ENCODE measurements at regions not wholly inside any gene's neighbourhood (a gene's known extent, or its start where the extent isn't known, plus 50 kb on each side); places are given as distances from the start of the nearest gene placed in this dataset.

DNA sequence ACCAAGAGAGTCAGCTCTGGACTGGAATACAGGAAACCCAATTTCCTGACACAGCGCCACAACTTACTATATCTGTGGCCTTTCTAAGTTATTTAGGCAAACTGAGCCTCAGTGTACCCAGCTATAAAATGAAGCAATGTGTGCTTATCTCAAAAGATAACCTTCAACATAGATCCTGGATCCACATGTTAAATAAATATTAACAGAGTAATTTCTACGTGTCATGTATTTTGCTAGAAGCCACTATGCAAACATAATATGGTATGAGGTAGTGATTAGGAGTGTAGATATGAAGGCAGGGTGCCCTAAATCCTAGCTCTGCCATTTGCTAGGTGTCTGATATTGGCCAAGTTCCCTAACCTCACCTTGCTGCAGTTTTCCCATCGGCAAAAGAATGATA lies 527.0 kb downstream of the RAB28 start:
- Histone ChIP-seq H2AFZ (ENCODE audit: low read depth, low read length) (no peak overlapping the region), H3K79me2 (ENCODE audit: low read length) (no peaks in the 10 kb centered on the region), H4K20me1 (ENCODE audit: insufficient read depth, low read length) (no peaks in the 10 kb centered on the region), H3K27ac (ENCODE audit: low read length) (no peak overlapping the region), H3K9ac (ENCODE audit: low read length) (no peak overlapping the region), H3K4me2 (ENCODE audit: low read length) (no peak overlapping the region), H3K4me1 (ENCODE audit: low read length) (no peaks in the 10 kb centered on the region), H3K36me3 (replicated peaks; ENCODE audit: low read depth, low read length) (no peaks in the 10 kb centered on the region), H3K4me3 (ENCODE audit: low read length) (no peak overlapping the region), H3K9me3 (ENCODE audit: insufficient read depth, low read length) (no peaks in the 10 kb centered on the region), H3K27me3 (ENCODE audit: low read depth, low read length) (no peaks in the 10 kb centered on the region)
- TF ChIP-seq, protein P1, sequence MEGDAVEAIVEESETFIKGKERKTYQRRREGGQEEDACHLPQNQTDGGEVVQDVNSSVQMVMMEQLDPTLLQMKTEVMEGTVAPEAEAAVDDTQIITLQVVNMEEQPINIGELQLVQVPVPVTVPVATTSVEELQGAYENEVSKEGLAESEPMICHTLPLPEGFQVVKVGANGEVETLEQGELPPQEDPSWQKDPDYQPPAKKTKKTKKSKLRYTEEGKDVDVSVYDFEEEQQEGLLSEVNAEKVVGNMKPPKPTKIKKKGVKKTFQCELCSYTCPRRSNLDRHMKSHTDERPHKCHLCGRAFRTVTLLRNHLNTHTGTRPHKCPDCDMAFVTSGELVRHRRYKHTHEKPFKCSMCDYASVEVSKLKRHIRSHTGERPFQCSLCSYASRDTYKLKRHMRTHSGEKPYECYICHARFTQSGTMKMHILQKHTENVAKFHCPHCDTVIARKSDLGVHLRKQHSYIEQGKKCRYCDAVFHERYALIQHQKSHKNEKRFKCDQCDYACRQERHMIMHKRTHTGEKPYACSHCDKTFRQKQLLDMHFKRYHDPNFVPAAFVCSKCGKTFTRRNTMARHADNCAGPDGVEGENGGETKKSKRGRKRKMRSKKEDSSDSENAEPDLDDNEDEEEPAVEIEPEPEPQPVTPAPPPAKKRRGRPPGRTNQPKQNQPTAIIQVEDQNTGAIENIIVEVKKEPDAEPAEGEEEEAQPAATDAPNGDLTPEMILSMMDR (IDR thresholded peaks at IDR 0.05; ENCODE audit: low read depth, low read length) = no peak
- TF ChIP-seq EZH2phosphoT487 (IDR thresholded peaks at IDR 0.05; ENCODE audit: low read depth) = no peak

DNA sequence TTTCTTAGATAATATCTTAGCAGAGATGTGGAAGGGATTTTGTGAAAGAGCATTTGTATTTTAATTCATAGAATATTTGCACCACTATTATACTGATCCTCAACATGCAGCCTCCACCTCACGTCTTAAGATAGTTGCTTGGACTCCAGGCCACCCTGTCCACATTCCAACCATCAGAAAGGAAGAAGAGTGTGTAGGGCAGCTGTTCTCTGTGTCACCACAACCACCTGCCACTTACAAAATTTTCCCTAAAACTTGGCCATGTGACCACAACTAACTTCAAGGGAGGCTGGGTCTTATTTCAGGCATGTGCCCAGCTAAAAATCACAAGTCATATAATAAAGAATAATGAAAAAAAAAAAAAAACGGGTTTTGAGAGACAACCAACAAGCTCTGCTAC lies 528.1 kb downstream of the RAB28 start:
- Histone ChIP-seq H3K4me3 (ENCODE audit: low read length) (no peak overlapping the region), H3K27ac (ENCODE audit: low read length) (no peak overlapping the region), H4K20me1 (ENCODE audit: insufficient read depth, low read length) (no peaks in the 10 kb centered on the region), H3K36me3 (replicated peaks; ENCODE audit: low read depth, low read length) (no peaks in the 10 kb centered on the region), H3K27me3 (ENCODE audit: low read depth, low read length) (no peaks in the 10 kb centered on the region), H2AFZ (ENCODE audit: low read depth, low read length) (no peak overlapping the region), H3K9me3 (ENCODE audit: insufficient read depth, low read length) (no peaks in the 10 kb centered on the region), H3K4me1 (ENCODE audit: low read length) (no peaks in the 10 kb centered on the region), H3K4me2 (ENCODE audit: low read length) (no peak overlapping the region), H3K79me2 (ENCODE audit: low read length) (no peaks in the 10 kb centered on the region), H3K9ac (ENCODE audit: low read length) (no peak overlapping the region)
- TF ChIP-seq, protein P1 (IDR thresholded peaks at IDR 0.05; ENCODE audit: low read depth, low read length) = no peak
- TF ChIP-seq EZH2phosphoT487 (IDR thresholded peaks at IDR 0.05; ENCODE audit: low read depth) = no peak

DNA sequence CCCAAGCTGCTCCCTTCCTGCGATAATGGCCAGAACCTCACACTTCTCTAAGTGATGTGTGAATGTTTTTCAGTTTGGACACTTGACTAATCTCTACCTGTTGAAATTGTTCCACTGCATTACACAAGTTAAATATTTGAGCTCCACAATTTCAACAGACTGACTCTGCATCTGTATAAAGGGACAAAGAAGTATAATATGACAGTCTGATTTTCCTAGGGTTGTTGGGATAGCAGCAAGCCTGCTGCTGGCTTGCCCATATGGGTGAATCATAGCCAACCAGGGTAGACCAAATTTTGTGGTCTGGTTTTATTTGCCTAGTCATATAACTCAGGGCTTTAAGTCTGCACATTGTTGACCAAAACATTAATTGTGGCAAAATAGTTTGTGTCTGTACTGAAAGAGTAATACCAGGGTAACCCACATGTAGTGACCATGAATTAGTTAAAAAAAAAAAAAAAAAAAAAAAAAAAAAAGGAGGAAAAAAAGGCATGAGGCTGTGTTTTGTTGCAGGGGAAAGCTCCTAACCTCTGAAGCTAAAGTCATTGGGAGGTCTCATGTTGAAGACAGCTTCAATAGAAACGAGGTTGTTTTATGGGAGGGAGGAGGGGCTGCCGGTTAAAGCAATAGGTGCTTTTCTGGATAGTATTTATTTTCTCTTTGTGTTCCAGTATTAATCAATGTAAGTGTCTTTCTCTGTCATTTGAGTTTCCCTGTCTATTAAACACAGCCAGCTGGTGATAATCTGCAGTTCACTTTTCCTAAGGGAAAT lies 534.2 kb downstream of the RAB28 start:
- Histone ChIP-seq H3K36me3 (replicated peaks; ENCODE audit: low read depth, low read length) (no peaks in the 10 kb centered on the region), H3K79me2 (ENCODE audit: low read length) (no peaks in the 10 kb centered on the region), H3K27me3 (ENCODE audit: low read depth, low read length) (no peaks in the 10 kb centered on the region), H3K9ac (ENCODE audit: low read length) (no peak overlapping the region), H3K9me3 (ENCODE audit: insufficient read depth, low read length) (no peaks in the 10 kb centered on the region), H3K27ac (ENCODE audit: low read length) (no peak overlapping the region), H3K4me1 (ENCODE audit: low read length) (no peaks in the 10 kb centered on the region), H3K4me2 (ENCODE audit: low read length) (no peak overlapping the region), H2AFZ (ENCODE audit: low read depth, low read length) (no peak overlapping the region), H3K4me3 (ENCODE audit: low read length) (no peak overlapping the region), H4K20me1 (ENCODE audit: insufficient read depth, low read length) (no peaks in the 10 kb centered on the region)
- no peak for TF ChIP-seq EZH2phosphoT487 (IDR thresholded peaks at IDR 0.05; ENCODE audit: low read depth)
- TF ChIP-seq, protein P1 (IDR thresholded peaks at IDR 0.05; ENCODE audit: low read depth, low read length) = no peak

DNA sequence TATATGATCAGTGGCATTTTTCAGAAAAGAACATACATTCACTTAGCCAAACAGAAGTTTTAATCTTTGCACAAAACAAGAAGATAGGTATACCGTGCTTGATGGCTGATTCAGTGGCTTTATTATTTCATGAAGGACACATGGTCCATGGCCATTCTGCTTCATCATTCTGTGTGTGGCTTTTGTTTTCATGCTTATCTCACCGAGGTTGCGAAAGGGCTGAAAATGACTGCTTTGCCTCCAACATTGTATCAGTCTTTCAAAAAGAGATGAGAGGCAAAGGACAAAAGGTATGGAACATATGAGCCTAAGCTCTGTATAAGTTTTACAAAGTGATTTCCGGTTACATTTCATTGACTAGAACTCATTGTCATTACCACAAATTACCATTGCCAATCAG lies 541.1 kb downstream of the RAB28 start:
- Histone ChIP-seq H3K79me2 (ENCODE audit: low read length) (no peaks in the 10 kb centered on the region), H3K4me3 (ENCODE audit: low read length) (no peak overlapping the region), H2AFZ (ENCODE audit: low read depth, low read length) (no peak overlapping the region), H3K9ac (ENCODE audit: low read length) (no peak overlapping the region), H3K9me3 (ENCODE audit: insufficient read depth, low read length) (no peaks in the 10 kb centered on the region), H4K20me1 (ENCODE audit: insufficient read depth, low read length) (no peaks in the 10 kb centered on the region), H3K4me2 (ENCODE audit: low read length) (no peak overlapping the region), H3K36me3 (replicated peaks; ENCODE audit: low read depth, low read length) (no peaks in the 10 kb centered on the region), H3K4me1 (ENCODE audit: low read length) (no peaks in the 10 kb centered on the region), H3K27me3 (ENCODE audit: low read depth, low read length) (no peaks in the 10 kb centered on the region), H3K27ac (ENCODE audit: low read length) (no peak overlapping the region)
- TF ChIP-seq EZH2phosphoT487 (IDR thresholded peaks at IDR 0.05; ENCODE audit: low read depth) = no peak
- TF ChIP-seq, protein P1 (IDR thresholded peaks at IDR 0.05; ENCODE audit: low read depth, low read length) = no peak
